ENCODE measurements at regions not wholly inside any gene's neighbourhood (a gene's known extent, or its start where the extent isn't known, plus 50 kb on each side); places are given as distances from the start of the nearest gene placed in this dataset.

- Histone ChIP-seq H2AFZ (replicated peaks; ENCODE audit: low read length, poor library complexity) (no peak overlapping the region), H3K4me1 (ENCODE audit: control insufficient read depth, insufficient read depth, low read length) (no peaks in the 10 kb centered on the region), H2BK5ac (ENCODE audit: low read depth, low read length, poor library complexity, severe bottlenecking) (no peak overlapping the region), H3K79me1 (ENCODE audit: low read depth in 1 of 2, low read length in 2 of 2) (no peaks in the 10 kb centered on the region), H2BK20ac (ENCODE audit: low read depth, low read length) (no peak overlapping the region), H3K14ac (replicated peaks; ENCODE audit: low read depth, low read length) (no peak overlapping the region), H3K9me3 (ENCODE audit: control insufficient read depth, insufficient read depth, low read length) (no peaks in the 10 kb centered on the region), H2AK9ac (replicated peaks; ENCODE audit: low read depth, low read length, poor library complexity) (no peak overlapping the region), H2AK5ac (ENCODE audit: low read depth, low read length) (no peak overlapping the region), H3K9me1 (ENCODE audit: insufficient read depth, low read length) (no peaks in the 10 kb centered on the region), H3K4ac (ENCODE audit: low read depth, low read length) (no peak overlapping the region), H3K4me3 (ENCODE audit: insufficient read depth, low read depth, low read length) (no peak overlapping the region), H4K91ac (ENCODE audit: insufficient read depth, low read depth, low read length) (no peak overlapping the region), H3K27me3 (ENCODE audit: control insufficient read depth, insufficient read depth, low read length) (no peaks in the 10 kb centered on the region), H3K9ac (ENCODE audit: low read depth, low read length) (no peak overlapping the region), H2BK120ac (ENCODE audit: low read depth, low read length) (no peak overlapping the region), H4K20me1 (ENCODE audit: insufficient read depth, low read length) (no peaks in the 10 kb centered on the region), H3K18ac (ENCODE audit: low read depth, low read length) (no peak overlapping the region), H3K23ac (ENCODE audit: low read depth, low read length) (no peak overlapping the region), H3K56ac (ENCODE audit: extremely low read depth, insufficient read depth, low read length) (no peak overlapping the region), H4K5ac (ENCODE audit: low read depth, low read length) (no peak overlapping the region), H3K4me2 (ENCODE audit: low read depth, low read length) (no peak overlapping the region), H2BK15ac (ENCODE audit: low read depth, low read length) (no peak overlapping the region), H3K36me3 (ENCODE audit: control insufficient read depth, insufficient read depth, low read length) (no peaks in the 10 kb centered on the region), H3K27ac (ENCODE audit: insufficient read depth, low read length) (no peak overlapping the region), H4K8ac (ENCODE audit: low read depth in 2 of 2, low read length in 2 of 2) (no peak overlapping the region)
- in situ Hi-C loops (cut with MboI; ENCODE audit: low sequenced_read_pairs) (no loop called here), dilution Hi-C loops (cut with HindIII; ENCODE audit: low sequenced_read_pairs, unreplicated experiment) (no loop called here), intact Hi-C loops (cut with micrococcal nuclease) (no loop called here)
- POLR2A ChIA-PET (ENCODE audit: unreplicated experiment): no interaction called here
- TF ChIP-seq POLR2A (IDR thresholded peaks at IDR 0.05; ENCODE audit: low read depth, low read length): no peak
- no peak for TF ChIP-seq RAD21 (IDR thresholded peaks at IDR 0.05; ENCODE audit: low read length)
- TF ChIP-seq MAZ (IDR thresholded peaks at IDR 0.05; ENCODE audit: borderline replicate concordance, low read depth, low read length): no peak
- no peak for TF ChIP-seq BHLHE40 (IDR thresholded peaks at IDR 0.05; ENCODE audit: low read depth, low read length)
- CTCF ChIA-PET: no interaction called here
- BruUV-seq (replicated peaks): no TSS peak
- ATAC-seq (ENCODE audit: low read depth) (no peak), DNase-seq (no peak)
- 83% methylated on average over 1 of the region's 2 CpGs; no CpG with 5 or more reads in 1 of the 2 experiments for WGBS, 2 experiments (ENCODE audit: extremely low coverage in 2 of 2, insufficient read length in 1 of 2)
These were observed 408.1 kb upstream of the NBEA start for GRCh38 chr13:34533941-34534340.

Data from IMR-90 (cell line).